Endodermal cell (in vitro differentiated cells): ENCODE measurements at regions not wholly inside any gene's neighbourhood (a gene's known extent, or its start where the extent isn't known, plus 50 kb on each side); places are given as distances from the start of the nearest gene placed in this dataset.

Experiments used
- DNase-seq: peaks from one replicate; pipeline ENCODE4 v3.0.0-alpha.2; 2017
- H3K27ac ChIP-seq: 2 replicates; pipeline ENCODE4 v1.5.1; 2013; ENCODE audit warnings: mild to moderate bottlenecking, low read depth, low read length, moderate library complexity
- H3K27me3 ChIP-seq: 2 replicates; pipeline ENCODE4 v1.6.1; 2013; ENCODE audit warnings: mild to moderate bottlenecking, low read length, moderate library complexity; ENCODE audit not compliant: insufficient read depth, control insufficient read depth, poor library complexity, severe bottlenecking
- H3K36me3 ChIP-seq: 2 replicates; pipeline ENCODE4 v1.7.0; 2013; ENCODE audit warnings: mild to moderate bottlenecking, low read length, moderate library complexity; ENCODE audit not compliant: control insufficient read depth, insufficient read depth
- H3K4me1 ChIP-seq: one replicate; pipeline ENCODE4 v1.7.0; 2013; ENCODE audit warnings: low read length; ENCODE audit not compliant: control insufficient read depth, insufficient read depth
- H3K4me3 ChIP-seq: 2 replicates; pipeline ENCODE4 v1.5.1; 2013; ENCODE audit warnings: mild to moderate bottlenecking, low read length, moderate library complexity
- H3K9ac ChIP-seq: 2 replicates; pipeline ENCODE4 v1.6.1; 2013; ENCODE audit warnings: mild to moderate bottlenecking, low read length, moderate library complexity; ENCODE audit not compliant: poor library complexity, severe bottlenecking; ENCODE audit errors: extremely low read depth
- H3K9me3 ChIP-seq: 2 replicates; pipeline ENCODE4 v1.6.1; 2013; ENCODE audit warnings: mild to moderate bottlenecking, low read length, moderate library complexity; ENCODE audit not compliant: control insufficient read depth
- H3K27ac Mint-ChIP-seq: 2 replicates; pipeline ENCODE4 v1.8.0; 2020; ENCODE audit warnings: mixed read lengths
- H3K27me3 Mint-ChIP-seq: 2 replicates; pipeline ENCODE4 v1.8.0; 2021; ENCODE audit warnings: mild to moderate bottlenecking, mixed read lengths; ENCODE audit not compliant: insufficient read depth
- H3K36me3 Mint-ChIP-seq: 2 replicates; pipeline ENCODE4 v1.8.0; 2020; ENCODE audit warnings: low read depth, mixed read lengths
- H3K4me1 Mint-ChIP-seq: 2 replicates; pipeline ENCODE4 v1.8.0; 2020; ENCODE audit warnings: mixed read lengths
- H3K4me3 Mint-ChIP-seq: 2 replicates; pipeline ENCODE4 v1.8.0; 2020; ENCODE audit warnings: mild to moderate bottlenecking, moderate library complexity, mixed read lengths
- H3K9me3 Mint-ChIP-seq: 2 replicates; pipeline ENCODE4 v1.8.0; 2020; ENCODE audit warnings: mild to moderate bottlenecking, mixed read lengths
- CTCF ChIP-seq: fragments of 200-600 bp; sonication (generic); conservative IDR thresholded peaks from 2 replicates; pipeline ENCODE4 v1.5.0; 2021; ENCODE audit warnings: antibody characterized with exemption, mild to moderate bottlenecking
- WGBS, 2 experiments: methylation state at CpG; one replicate each; pipeline versions ENCODE4 v1.1.5 to v1.1.7; 2013; ENCODE audit warnings: missing lambda C conversion rate in 2 of 2, mixed read lengths in 1 of 2; ENCODE audit not compliant: insufficient coverage in 1 of 2, insufficient read length in 1 of 2; 5-methylcytosine and 5-hydroxymethylcytosine counted together

- no peaks in the 10 kb centered on the region for H3K4me1 ChIP-seq
- no peak overlapping the region for H3K27ac ChIP-seq
- H3K9me3 Mint-ChIP-seq: peaks cover 1% of the 10 kb centered on the region
- TF ChIP-seq CTCF: no peak
- H3K9ac ChIP-seq: no peak overlapping the region
- peaks cover 6% of the 10 kb centered on the region for H3K27me3 Mint-ChIP-seq
- peaks cover 5% of the 10 kb centered on the region for H3K4me1 Mint-ChIP-seq
- DNase-seq: peak; percentile 17
- H3K27me3 ChIP-seq: no peaks in the 10 kb centered on the region
- H3K4me3 ChIP-seq: no peak overlapping the region
- no peaks in the 10 kb centered on the region for H3K36me3 Mint-ChIP-seq
- no peak overlapping the region for H3K27ac Mint-ChIP-seq
- H3K4me3 Mint-ChIP-seq: no peak overlapping the region
- 86 to 93% methylated on average over 5 to 15 of the region's 15 CpGs for WGBS, 2 experiments
- H3K36me3 ChIP-seq: no peaks in the 10 kb centered on the region
- H3K9me3 ChIP-seq: no peaks in the 10 kb centered on the region
Measured at GRCh38 chr1:5348732-5349465, 643.3 kb downstream of the NPHP4 start.

- no peak overlapping the region for H3K9ac ChIP-seq
- Mint-ChIP-seq H3K9me3 (peaks cover 1% of the 10 kb centered on the region), H3K27ac (no peak overlapping the region), H3K36me3 (no peaks in the 10 kb centered on the region), H3K27me3 (peaks cover 6% of the 10 kb centered on the region), H3K4me3 (no peak overlapping the region), H3K4me1 (peaks cover 5% of the 10 kb centered on the region)
- H3K9me3 ChIP-seq: no peaks in the 10 kb centered on the region
- no peaks in the 10 kb centered on the region for H3K36me3 ChIP-seq
- H3K4me1 ChIP-seq: no peaks in the 10 kb centered on the region
- no peak for TF ChIP-seq CTCF
- DNase-seq: peak; percentile 19
- no peak overlapping the region for H3K27ac ChIP-seq
- WGBS, 2 experiments: 91% methylated on average over 6 to 8 of the region's 8 CpGs
- no peak overlapping the region for H3K4me3 ChIP-seq
- H3K27me3 ChIP-seq: no peaks in the 10 kb centered on the region
Measured at GRCh38 chr1:5347726-5348125, 644.5 kb downstream of the NPHP4 start.

DNA sequence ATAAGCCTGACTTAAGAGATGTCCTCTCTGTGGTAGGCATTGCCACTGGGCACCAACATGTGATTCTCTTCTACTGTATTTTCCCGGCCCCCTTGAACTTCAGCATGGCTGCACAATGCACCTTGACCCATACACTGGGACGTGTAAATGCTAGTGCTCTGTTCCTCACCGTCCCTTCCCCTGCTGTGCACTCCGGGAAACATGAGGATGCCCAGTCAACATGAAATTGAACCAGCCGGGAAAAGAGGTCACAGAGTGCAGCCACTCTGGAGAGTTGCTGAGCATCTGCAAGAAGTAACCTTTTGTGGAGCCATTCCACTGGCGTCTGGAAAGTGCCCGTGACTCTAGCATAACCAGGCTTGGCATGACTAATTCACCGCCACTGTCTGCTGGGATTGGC is 646.7 kb downstream of the NPHP4 start:
- no peaks in the 10 kb centered on the region for H3K9me3 ChIP-seq
- H3K9ac ChIP-seq: no peak overlapping the region
- H3K4me1 Mint-ChIP-seq: peaks cover 5% of the 10 kb centered on the region
- WGBS, 2 experiments: 89 to 94% methylated on average over 8 of the region's 8 CpGs
- no peaks in the 10 kb centered on the region for H3K36me3 ChIP-seq
- no peaks in the 10 kb centered on the region for H3K4me1 ChIP-seq
- H3K4me3 ChIP-seq: no peak overlapping the region
- DNase-seq: no peak
- no peaks in the 10 kb centered on the region for H3K36me3 Mint-ChIP-seq
- no peaks in the 10 kb centered on the region for H3K27me3 ChIP-seq
- peaks cover 1% of the 10 kb centered on the region for H3K9me3 Mint-ChIP-seq
- no peak overlapping the region for H3K27ac Mint-ChIP-seq
- no peak overlapping the region for H3K4me3 Mint-ChIP-seq
- H3K27me3 Mint-ChIP-seq: peaks cover 6% of the 10 kb centered on the region
- TF ChIP-seq CTCF: no peak
- H3K27ac ChIP-seq: no peak overlapping the region
